K562 (cell line): ENCODE measurements at regions not wholly inside any gene's neighbourhood (a gene's known extent, or its start where the extent isn't known, plus 50 kb on each side); places are given as distances from the start of the nearest gene placed in this dataset.

Experiments
- CXXC5 ChIP-seq: fragments of 250-450 bp; sonication (Bioruptor Pico); IDR thresholded peaks from 2 replicates; pipeline ENCODE4 v1.8.0; 2022; ENCODE audit warnings: inconsistent platforms, mild to moderate bottlenecking, moderate library complexity
- HMGN3 ChIP-seq: IDR thresholded peaks from 2 replicates; pipeline ENCODE4 v1.6.1; 2011; ENCODE audit warnings: borderline replicate concordance, low read depth, mild to moderate bottlenecking, mixed read lengths, low read length; ENCODE audit not compliant: insufficient read length; ENCODE audit errors: extremely low read depth
- NEUROD1 ChIP-seq: fragments of 150-350 bp; IDR thresholded peaks from 2 replicates; pipeline ENCODE4 v1.6.1; 2014; ENCODE audit warnings: borderline replicate concordance, low read length, low read depth; ENCODE audit not compliant: partially characterized antibody
- RHOXF2B ChIP-seq: fragments of 250-450 bp; sonication (Bioruptor Pico); conservative IDR thresholded peaks from 2 replicates; pipeline ENCODE4 v1.5.1; 2021
- SPI1 ChIP-seq: IDR thresholded peaks from 2 replicates; pipeline ENCODE4 v1.6.1; 2011; ENCODE audit warnings: low read depth, low read length, control low read depth, borderline replicate concordance
- SRF ChIP-seq, 2 experiments: fragments of 250-450, 450-650 bp in 1 of 2; sonication (Bioruptor Pico) in 1 of 2; sonication (generic) in 1 of 2; formaldehyde crosslinking; IDR thresholded peaks; 2 replicates each; pipeline versions ENCODE4 v1.5.0 to v1.5.1; 2020 to 2022; ENCODE audit warnings: mild to moderate bottlenecking in 1 of 2, missing genetic modification reagents in 1 of 2
- STAT5A ChIP-seq: IDR thresholded peaks from 2 replicates; pipeline ENCODE4 v1.6.1; 2012; ENCODE audit warnings: low read length, inconsistent platforms, borderline replicate concordance
- STAT5B ChIP-seq: fragments of 250-450 bp; sonication (Bioruptor Pico); IDR thresholded peaks from 2 replicates; pipeline ENCODE4 v1.8.0; 2021; ENCODE audit warnings: mild to moderate bottlenecking, inconsistent platforms
- TF ChIP-seq, protein P1 (sequence below): fragments of 200-600 bp; sonication (generic); IDR thresholded peaks from one replicate; pipeline ENCODE4 v1.6.1; 2012; ENCODE audit warnings: mild to moderate bottlenecking, low read depth, low read length, inconsistent platforms
- TF ChIP-seq, protein P2 (sequence below): sonication (generic); IDR thresholded peaks from 2 replicates; pipeline ENCODE4 v1.6.1; 2016
- TF ChIP-seq, protein P3 (sequence below): sonication (generic); formaldehyde crosslinking; IDR thresholded peaks from 2 replicates; pipeline ENCODE4 v1.8.0; 2022; ENCODE audit warnings: mild to moderate bottlenecking, missing genetic modification reagents, borderline replicate concordance

DNA sequence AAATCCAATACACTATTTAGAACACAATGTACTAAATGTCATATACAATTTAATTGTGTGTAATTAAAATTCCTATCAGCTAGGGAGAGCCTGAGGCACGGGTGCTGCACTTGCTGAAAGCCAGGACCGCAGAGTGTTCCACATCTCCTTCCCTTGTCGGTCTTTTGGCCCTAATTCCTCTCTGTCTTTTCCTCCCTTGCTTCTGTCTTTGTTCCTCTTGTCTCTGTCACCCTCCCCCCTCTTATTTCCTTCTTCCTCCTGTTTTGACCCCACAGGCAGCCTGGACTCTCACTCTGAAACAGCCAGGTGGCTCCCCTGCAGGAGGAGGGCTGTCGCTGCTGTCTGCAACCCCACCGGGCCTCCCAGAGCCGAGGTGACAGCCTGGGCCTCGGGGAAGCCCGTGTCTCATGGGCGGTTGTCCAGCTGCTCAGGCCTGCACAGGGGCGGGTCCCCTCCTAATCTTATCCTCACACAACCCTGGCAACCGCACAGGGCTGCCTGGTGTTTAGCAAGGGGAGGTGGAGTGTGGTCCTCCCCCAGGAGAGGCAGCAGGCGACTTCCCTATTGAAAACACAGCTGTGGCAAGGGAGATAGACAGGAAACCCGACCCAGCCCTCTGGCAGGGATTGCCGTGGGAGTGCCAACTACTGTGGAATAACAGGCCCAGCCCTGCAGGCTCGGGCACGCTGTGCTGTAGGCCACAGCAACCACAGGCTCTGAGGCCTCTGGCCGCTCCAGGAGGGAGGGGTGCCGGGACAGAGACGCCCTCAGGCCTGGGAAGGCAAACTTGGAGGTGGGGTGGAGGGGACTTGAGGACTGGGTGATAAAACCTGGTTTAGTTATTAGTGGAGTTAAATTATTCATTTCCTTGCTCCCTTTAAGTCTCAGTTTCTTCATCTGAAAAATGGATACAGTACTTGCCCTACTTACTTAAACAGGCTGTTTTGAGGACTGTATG lies 68.8 kb upstream of the WDR26 start (continued):
- TF ChIP-seq, protein P1, sequence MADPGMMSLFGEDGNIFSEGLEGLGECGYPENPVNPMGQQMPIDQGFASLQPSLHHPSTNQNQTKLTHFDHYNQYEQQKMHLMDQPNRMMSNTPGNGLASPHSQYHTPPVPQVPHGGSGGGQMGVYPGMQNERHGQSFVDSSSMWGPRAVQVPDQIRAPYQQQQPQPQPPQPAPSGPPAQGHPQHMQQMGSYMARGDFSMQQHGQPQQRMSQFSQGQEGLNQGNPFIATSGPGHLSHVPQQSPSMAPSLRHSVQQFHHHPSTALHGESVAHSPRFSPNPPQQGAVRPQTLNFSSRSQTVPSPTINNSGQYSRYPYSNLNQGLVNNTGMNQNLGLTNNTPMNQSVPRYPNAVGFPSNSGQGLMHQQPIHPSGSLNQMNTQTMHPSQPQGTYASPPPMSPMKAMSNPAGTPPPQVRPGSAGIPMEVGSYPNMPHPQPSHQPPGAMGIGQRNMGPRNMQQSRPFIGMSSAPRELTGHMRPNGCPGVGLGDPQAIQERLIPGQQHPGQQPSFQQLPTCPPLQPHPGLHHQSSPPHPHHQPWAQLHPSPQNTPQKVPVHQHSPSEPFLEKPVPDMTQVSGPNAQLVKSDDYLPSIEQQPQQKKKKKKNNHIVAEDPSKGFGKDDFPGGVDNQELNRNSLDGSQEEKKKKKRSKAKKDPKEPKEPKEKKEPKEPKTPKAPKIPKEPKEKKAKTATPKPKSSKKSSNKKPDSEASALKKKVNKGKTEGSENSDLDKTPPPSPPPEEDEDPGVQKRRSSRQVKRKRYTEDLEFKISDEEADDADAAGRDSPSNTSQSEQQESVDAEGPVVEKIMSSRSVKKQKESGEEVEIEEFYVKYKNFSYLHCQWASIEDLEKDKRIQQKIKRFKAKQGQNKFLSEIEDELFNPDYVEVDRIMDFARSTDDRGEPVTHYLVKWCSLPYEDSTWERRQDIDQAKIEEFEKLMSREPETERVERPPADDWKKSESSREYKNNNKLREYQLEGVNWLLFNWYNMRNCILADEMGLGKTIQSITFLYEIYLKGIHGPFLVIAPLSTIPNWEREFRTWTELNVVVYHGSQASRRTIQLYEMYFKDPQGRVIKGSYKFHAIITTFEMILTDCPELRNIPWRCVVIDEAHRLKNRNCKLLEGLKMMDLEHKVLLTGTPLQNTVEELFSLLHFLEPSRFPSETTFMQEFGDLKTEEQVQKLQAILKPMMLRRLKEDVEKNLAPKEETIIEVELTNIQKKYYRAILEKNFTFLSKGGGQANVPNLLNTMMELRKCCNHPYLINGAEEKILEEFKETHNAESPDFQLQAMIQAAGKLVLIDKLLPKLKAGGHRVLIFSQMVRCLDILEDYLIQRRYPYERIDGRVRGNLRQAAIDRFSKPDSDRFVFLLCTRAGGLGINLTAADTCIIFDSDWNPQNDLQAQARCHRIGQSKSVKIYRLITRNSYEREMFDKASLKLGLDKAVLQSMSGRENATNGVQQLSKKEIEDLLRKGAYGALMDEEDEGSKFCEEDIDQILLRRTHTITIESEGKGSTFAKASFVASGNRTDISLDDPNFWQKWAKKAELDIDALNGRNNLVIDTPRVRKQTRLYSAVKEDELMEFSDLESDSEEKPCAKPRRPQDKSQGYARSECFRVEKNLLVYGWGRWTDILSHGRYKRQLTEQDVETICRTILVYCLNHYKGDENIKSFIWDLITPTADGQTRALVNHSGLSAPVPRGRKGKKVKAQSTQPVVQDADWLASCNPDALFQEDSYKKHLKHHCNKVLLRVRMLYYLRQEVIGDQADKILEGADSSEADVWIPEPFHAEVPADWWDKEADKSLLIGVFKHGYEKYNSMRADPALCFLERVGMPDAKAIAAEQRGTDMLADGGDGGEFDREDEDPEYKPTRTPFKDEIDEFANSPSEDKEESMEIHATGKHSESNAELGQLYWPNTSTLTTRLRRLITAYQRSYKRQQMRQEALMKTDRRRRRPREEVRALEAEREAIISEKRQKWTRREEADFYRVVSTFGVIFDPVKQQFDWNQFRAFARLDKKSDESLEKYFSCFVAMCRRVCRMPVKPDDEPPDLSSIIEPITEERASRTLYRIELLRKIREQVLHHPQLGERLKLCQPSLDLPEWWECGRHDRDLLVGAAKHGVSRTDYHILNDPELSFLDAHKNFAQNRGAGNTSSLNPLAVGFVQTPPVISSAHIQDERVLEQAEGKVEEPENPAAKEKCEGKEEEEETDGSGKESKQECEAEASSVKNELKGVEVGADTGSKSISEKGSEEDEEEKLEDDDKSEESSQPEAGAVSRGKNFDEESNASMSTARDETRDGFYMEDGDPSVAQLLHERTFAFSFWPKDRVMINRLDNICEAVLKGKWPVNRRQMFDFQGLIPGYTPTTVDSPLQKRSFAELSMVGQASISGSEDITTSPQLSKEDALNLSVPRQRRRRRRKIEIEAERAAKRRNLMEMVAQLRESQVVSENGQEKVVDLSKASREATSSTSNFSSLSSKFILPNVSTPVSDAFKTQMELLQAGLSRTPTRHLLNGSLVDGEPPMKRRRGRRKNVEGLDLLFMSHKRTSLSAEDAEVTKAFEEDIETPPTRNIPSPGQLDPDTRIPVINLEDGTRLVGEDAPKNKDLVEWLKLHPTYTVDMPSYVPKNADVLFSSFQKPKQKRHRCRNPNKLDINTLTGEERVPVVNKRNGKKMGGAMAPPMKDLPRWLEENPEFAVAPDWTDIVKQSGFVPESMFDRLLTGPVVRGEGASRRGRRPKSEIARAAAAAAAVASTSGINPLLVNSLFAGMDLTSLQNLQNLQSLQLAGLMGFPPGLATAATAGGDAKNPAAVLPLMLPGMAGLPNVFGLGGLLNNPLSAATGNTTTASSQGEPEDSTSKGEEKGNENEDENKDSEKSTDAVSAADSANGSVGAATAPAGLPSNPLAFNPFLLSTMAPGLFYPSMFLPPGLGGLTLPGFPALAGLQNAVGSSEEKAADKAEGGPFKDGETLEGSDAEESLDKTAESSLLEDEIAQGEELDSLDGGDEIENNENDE = no peak
- peak; percentile 91 for TF ChIP-seq NEUROD1
- peak in 1 of 2 experiments; percentile 79; a peak in 3 of 4 replicates for TF ChIP-seq SRF (CRISPR knock-in tag; IDR thresholded peaks at IDR 0.05)
- no peak for TF ChIP-seq STAT5B (CRISPR knock-in tag)
- TF ChIP-seq HMGN3 = peak; percentile 100
- TF ChIP-seq RHOXF2B (CRISPR knock-in tag) = no peak
- TF ChIP-seq, protein P2, sequence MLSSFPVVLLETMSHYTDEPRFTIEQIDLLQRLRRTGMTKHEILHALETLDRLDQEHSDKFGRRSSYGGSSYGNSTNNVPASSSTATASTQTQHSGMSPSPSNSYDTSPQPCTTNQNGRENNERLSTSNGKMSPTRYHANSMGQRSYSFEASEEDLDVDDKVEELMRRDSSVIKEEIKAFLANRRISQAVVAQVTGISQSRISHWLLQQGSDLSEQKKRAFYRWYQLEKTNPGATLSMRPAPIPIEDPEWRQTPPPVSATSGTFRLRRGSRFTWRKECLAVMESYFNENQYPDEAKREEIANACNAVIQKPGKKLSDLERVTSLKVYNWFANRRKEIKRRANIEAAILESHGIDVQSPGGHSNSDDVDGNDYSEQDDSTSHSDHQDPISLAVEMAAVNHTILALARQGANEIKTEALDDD = no peak; the same call in 1 of the 2 replicates
- TF ChIP-seq STAT5A = peak; percentile 98
- TF ChIP-seq, protein P3, sequence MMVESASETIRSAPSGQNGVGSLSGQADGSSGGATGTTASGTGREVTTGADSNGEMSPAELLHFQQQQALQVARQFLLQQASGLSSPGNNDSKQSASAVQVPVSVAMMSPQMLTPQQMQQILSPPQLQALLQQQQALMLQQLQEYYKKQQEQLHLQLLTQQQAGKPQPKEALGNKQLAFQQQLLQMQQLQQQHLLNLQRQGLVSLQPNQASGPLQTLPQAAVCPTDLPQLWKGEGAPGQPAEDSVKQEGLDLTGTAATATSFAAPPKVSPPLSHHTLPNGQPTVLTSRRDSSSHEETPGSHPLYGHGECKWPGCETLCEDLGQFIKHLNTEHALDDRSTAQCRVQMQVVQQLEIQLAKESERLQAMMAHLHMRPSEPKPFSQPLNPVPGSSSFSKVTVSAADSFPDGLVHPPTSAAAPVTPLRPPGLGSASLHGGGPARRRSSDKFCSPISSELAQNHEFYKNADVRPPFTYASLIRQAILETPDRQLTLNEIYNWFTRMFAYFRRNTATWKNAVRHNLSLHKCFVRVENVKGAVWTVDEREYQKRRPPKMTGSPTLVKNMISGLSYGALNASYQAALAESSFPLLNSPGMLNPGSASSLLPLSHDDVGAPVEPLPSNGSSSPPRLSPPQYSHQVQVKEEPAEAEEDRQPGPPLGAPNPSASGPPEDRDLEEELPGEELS (CRISPR knock-in tag) = peak; percentile 76
- TF ChIP-seq SPI1 = peak; percentile 97
- TF ChIP-seq CXXC5 (CRISPR knock-in tag) = peak; percentile 93
